Suprapubic skin (tissue), 4 donors: ENCODE measurements at regions not wholly inside any gene's neighbourhood (a gene's known extent, or its start where the extent isn't known, plus 50 kb on each side); places are given as distances from the start of the nearest gene placed in this dataset.
"Not testable (repeated sequence)": the region's sequence is repeated elsewhere in the genome, so short reads cannot be mapped to it uniquely, and the experiment has no call there.

Experiments used
- DNase-seq, 2 donors: peaks; one replicate each; pipeline ENCODE4 v3.0.0-alpha.2; 2019; ENCODE audit warnings: low spot score in 2 of 2
- H3K27ac ChIP-seq: fragments of 200-600 bp; sonication (generic); one replicate; pipeline ENCODE4 v1.5.1; 2019
- H3K27me3 ChIP-seq: fragments of 200-600 bp; sonication (generic); one replicate; pipeline ENCODE4 v1.5.1; 2019
- H3K36me3 ChIP-seq: fragments of 200-600 bp; sonication (generic); one replicate; pipeline ENCODE4 v1.5.1; 2019
- H3K4me1 ChIP-seq: fragments of 200-600 bp; sonication (generic); one replicate; pipeline ENCODE4 v1.5.1; 2019
- H3K4me3 ChIP-seq: fragments of 200-600 bp; sonication (generic); one replicate; pipeline ENCODE4 v1.5.1; 2019; ENCODE audit warnings: mild to moderate bottlenecking
- H3K9me3 ChIP-seq: fragments of 200-600 bp; sonication (generic); one replicate; pipeline ENCODE4 v1.5.1; 2019
- EP300 ChIP-seq: sonication (generic); formaldehyde crosslinking; IDR thresholded peaks from one replicate; pipeline ENCODE4 v1.6.1; 2017; ENCODE audit warnings: antibody characterized with exemption
- POLR2A ChIP-seq, 2 donors: fragments of 450-650 bp; IDR thresholded peaks; one replicate each; pipeline ENCODE4 v1.6.1; 2017; ENCODE audit warnings: antibody characterized with exemption in 2 of 2, mild to moderate bottlenecking in 2 of 2, moderate library complexity in 2 of 2
- POLR2AphosphoS5 ChIP-seq, 3 donors: sonication (generic); formaldehyde crosslinking; IDR thresholded peaks; one replicate each; pipeline ENCODE4 v1.6.1; 2017; ENCODE audit warnings: antibody characterized with exemption in 3 of 3
- WGBS: methylation state at CpG from one replicate; pipeline ENCODE4 v1.1.5; 2018; 5-methylcytosine and 5-hydroxymethylcytosine counted together
- TF ChIP-seq, protein P1 (sequence below), 2 donors: fragments of 200-600 bp in 1 of 2; fragments of 450-650 bp in 1 of 2; sonication (generic) in 1 of 2; IDR thresholded peaks; one replicate each; pipeline ENCODE4 v1.5.1; 2016 to 2019; ENCODE audit warnings: antibody characterized with exemption in 2 of 2, mild to moderate bottlenecking in 1 of 2, moderate library complexity in 1 of 2

DNA sequence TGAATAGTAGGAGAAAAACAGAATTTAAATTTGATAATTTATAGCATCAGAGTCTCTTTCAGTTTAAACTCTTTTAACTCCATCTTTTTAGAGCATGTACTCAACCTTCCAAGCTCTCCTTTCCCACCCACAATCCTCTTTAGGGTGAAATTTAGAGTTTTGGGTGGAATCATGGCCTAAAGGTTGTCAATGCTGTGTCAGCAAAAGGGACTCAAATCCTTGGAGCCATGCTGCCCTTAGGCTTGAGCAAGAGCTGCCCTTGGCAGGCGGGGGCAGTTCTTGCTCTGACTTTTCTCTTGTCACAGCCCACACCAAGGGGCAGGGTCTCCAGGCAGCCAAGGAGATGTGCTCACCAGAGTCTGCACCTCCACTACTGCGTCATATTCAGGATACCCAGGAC, 102.4 kb downstream of the MTX3 start:
- H3K27ac ChIP-seq = no peak overlapping the region
- H3K36me3 ChIP-seq = no peaks in the 10 kb centered on the region
- H3K9me3 ChIP-seq = no peaks in the 10 kb centered on the region
- TF ChIP-seq POLR2A (IDR thresholded peaks at IDR 0.05) (no peak), EP300 (no peak)
- TF ChIP-seq, protein P1, sequence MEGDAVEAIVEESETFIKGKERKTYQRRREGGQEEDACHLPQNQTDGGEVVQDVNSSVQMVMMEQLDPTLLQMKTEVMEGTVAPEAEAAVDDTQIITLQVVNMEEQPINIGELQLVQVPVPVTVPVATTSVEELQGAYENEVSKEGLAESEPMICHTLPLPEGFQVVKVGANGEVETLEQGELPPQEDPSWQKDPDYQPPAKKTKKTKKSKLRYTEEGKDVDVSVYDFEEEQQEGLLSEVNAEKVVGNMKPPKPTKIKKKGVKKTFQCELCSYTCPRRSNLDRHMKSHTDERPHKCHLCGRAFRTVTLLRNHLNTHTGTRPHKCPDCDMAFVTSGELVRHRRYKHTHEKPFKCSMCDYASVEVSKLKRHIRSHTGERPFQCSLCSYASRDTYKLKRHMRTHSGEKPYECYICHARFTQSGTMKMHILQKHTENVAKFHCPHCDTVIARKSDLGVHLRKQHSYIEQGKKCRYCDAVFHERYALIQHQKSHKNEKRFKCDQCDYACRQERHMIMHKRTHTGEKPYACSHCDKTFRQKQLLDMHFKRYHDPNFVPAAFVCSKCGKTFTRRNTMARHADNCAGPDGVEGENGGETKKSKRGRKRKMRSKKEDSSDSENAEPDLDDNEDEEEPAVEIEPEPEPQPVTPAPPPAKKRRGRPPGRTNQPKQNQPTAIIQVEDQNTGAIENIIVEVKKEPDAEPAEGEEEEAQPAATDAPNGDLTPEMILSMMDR (IDR thresholded peaks at IDR 0.05) = no peak
- H3K4me1 ChIP-seq = no peaks in the 10 kb centered on the region
- no peak for DNase-seq
- H3K4me3 ChIP-seq = no peak overlapping the region
- no peaks in the 10 kb centered on the region for H3K27me3 ChIP-seq
- WGBS = 95% methylated on average over 2 of the region's 2 CpGs

- H3K4me1 ChIP-seq = no peaks in the 10 kb centered on the region
- 86% methylated on average over 10 of the region's 10 CpGs for WGBS
- H3K36me3 ChIP-seq = no peaks in the 10 kb centered on the region
- no peak overlapping the region for H3K27ac ChIP-seq
- H3K4me3 ChIP-seq = no peak overlapping the region
- no peak for TF ChIP-seq POLR2AphosphoS5 (IDR thresholded peaks at IDR 0.05)
- TF ChIP-seq, protein P1 (IDR thresholded peaks at IDR 0.05) = no peak
- no peak for TF ChIP-seq EP300
- no peak for TF ChIP-seq POLR2A (IDR thresholded peaks at IDR 0.05)
- no peaks in the 10 kb centered on the region for H3K27me3 ChIP-seq
- no peaks in the 10 kb centered on the region for H3K9me3 ChIP-seq
- DNase-seq = no peak
These were observed 104.0 kb downstream of the MTX3 start for GRCh38 chr5:79886925-79887655.

DNA sequence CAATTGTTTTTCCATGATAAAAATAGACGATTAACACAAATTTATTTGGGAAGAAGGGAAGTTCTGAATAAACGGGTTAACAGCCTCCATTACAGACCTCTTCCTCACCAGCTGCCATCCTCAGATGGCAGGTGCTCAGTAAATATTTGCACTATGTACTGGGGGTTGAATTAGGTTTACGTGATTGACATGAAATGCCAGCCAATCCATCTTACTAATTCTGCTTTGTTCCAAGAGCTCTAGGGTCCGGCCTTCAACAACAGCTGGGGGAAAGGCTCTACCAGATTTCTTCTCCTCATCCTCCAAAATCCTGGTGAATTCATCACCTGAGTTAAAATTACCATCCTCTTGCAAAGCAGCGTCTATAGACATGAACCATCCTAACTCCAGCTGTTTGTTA, 104.6 kb downstream of the MTX3 start:
- no peaks in the 10 kb centered on the region for H3K4me1 ChIP-seq
- no peak for DNase-seq
- no peak overlapping the region for H3K27ac ChIP-seq
- H3K9me3 ChIP-seq = no peaks in the 10 kb centered on the region
- H3K27me3 ChIP-seq = no peaks in the 10 kb centered on the region
- H3K36me3 ChIP-seq = no peaks in the 10 kb centered on the region
- WGBS = 84% methylated on average over 5 of the region's 5 CpGs
- no peak overlapping the region for H3K4me3 ChIP-seq
- TF ChIP-seq EP300 = no peak
- TF ChIP-seq, protein P1 (IDR thresholded peaks at IDR 0.05) = no peak
- no peak for TF ChIP-seq POLR2A (IDR thresholded peaks at IDR 0.05)
- TF ChIP-seq POLR2AphosphoS5 (IDR thresholded peaks at IDR 0.05) = no peak

- DNase-seq, H3K36me3 ChIP-seq, H3K4me1 ChIP-seq, H3K9me3 ChIP-seq, H3K4me3 ChIP-seq, H3K27ac ChIP-seq, H3K27me3 ChIP-seq: not testable (repeated sequence)
- WGBS = 96% methylated on average over 1 of the region's 1 CpG
These were observed 111.2 kb downstream of the MTX3 start for GRCh38 chr5:79879880-79880279.

- Histone ChIP-seq H3K9me3 (no peaks in the 10 kb centered on the region), H3K4me3 (no peak overlapping the region), H3K27me3 (no peaks in the 10 kb centered on the region), H3K36me3 (no peaks in the 10 kb centered on the region), H3K27ac (no peak overlapping the region), H3K4me1 (no peaks in the 10 kb centered on the region)
- TF ChIP-seq, protein P1 (IDR thresholded peaks at IDR 0.05) = peak in 1 of 2 donors; percentile 14
- TF ChIP-seq EP300 = no peak
- no peak for TF ChIP-seq POLR2A (IDR thresholded peaks at IDR 0.05)
- TF ChIP-seq POLR2AphosphoS5 (IDR thresholded peaks at IDR 0.05) = no peak
- 62% methylated on average over 5 of the region's 5 CpGs for WGBS
- no peak for DNase-seq
These were observed 112.2 kb downstream of the MTX3 start for GRCh38 chr5:79878721-79879336.
